ACC112 (cell line): ENCODE measurements at regions not wholly inside any gene's neighbourhood (a gene's known extent, or its start where the extent isn't known, plus 50 kb on each side); places are given as distances from the start of the nearest gene placed in this dataset.

Experiments
- H2AFZ ChIP-seq: fragments of 200-600 bp; sonication (generic); one replicate; pipeline ENCODE4 v1.6.0; 2017; ENCODE audit warnings: antibody characterized with exemption, low read length; ENCODE audit not compliant: unreplicated experiment
- H3K27ac ChIP-seq: fragments of 200-600 bp; sonication (generic); 2 replicates; pipeline ENCODE4 v1.5.1; 2014; ENCODE audit warnings: low read depth, mild to moderate bottlenecking, antibody characterized with exemption, low read length, moderate library complexity
- H3K27me3 ChIP-seq: fragments of 200-600 bp; sonication (generic); 2 replicates; pipeline ENCODE4 v1.6.1; 2014; ENCODE audit warnings: mild to moderate bottlenecking, antibody characterized with exemption, low read length, moderate library complexity, mixed read lengths; ENCODE audit not compliant: insufficient read depth
- H3K36me3 ChIP-seq: fragments of 200-600 bp; sonication (generic); 2 replicates; pipeline ENCODE4 v1.6.1; 2016; ENCODE audit warnings: mild to moderate bottlenecking, antibody characterized with exemption, low read length, moderate library complexity, mixed read lengths; ENCODE audit not compliant: insufficient read depth
- H3K4me1 ChIP-seq: fragments of 200-600 bp; sonication (generic); one replicate; pipeline ENCODE4 v1.6.1; 2016; ENCODE audit warnings: low read length, mixed read lengths; ENCODE audit not compliant: insufficient read depth, unreplicated experiment, control insufficient read depth
- H3K4me3 ChIP-seq: fragments of 200-600 bp; sonication (generic); 2 replicates; pipeline ENCODE4 v1.5.1; 2014; ENCODE audit warnings: mild to moderate bottlenecking, low read depth, low read length
- H3K79me2 ChIP-seq: fragments of 200-600 bp; sonication (generic); one replicate; pipeline ENCODE4 v1.6.0; 2016; ENCODE audit warnings: low read length; ENCODE audit not compliant: control insufficient read depth, unreplicated experiment, insufficient read depth

DNA sequence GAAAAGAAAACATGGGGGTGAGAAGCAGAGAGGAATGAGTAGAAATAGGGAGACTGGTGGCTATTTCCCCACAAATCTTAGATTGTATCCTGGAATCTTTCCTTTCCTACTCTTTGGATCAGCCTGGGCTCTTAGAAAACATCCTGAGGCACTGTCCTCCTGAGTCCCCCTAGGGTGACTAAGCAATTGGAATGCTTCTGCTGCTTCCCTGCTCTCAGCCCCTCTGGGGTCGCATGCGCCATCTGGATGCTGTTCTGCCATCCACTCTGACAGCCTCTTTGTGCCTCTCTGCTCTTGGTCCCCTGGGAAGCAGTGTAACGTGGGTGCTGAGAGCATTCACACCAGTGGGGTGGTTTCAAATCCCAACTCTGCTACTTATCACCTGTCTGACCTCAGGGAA is 443.0 kb downstream of the SIPA1L2 start:
- no peaks in the 10 kb centered on the region for H3K36me3 ChIP-seq
- H3K4me1 ChIP-seq: no peaks in the 10 kb centered on the region
- H3K4me3 ChIP-seq: no peak overlapping the region
- H2AFZ ChIP-seq: no peak overlapping the region
- no peaks in the 10 kb centered on the region for H3K27me3 ChIP-seq
- no peaks in the 10 kb centered on the region for H3K79me2 ChIP-seq
- H3K27ac ChIP-seq: no peak overlapping the region

GRCh38 chr1:232184561-232185530 is 445.1 kb downstream of the SIPA1L2 start:
- Histone ChIP-seq H3K79me2 (no peaks in the 10 kb centered on the region), H3K27me3 (0 out of 2 replicates have a peak, but pooled peaks cover 3% of the 10 kb centered on the region), H3K27ac (no peak overlapping the region), H2AFZ (no peak overlapping the region), H3K36me3 (no peaks in the 10 kb centered on the region), H3K4me3 (no peak overlapping the region), H3K4me1 (no peaks in the 10 kb centered on the region)

- Histone ChIP-seq H2AFZ (no peak overlapping the region), H3K27me3 (0 out of 2 replicates have a peak, but pooled peaks cover 3% of the 10 kb centered on the region)
Observed at GRCh38 chr1:232183802-232184201, 446.1 kb downstream of the SIPA1L2 start.

DNA sequence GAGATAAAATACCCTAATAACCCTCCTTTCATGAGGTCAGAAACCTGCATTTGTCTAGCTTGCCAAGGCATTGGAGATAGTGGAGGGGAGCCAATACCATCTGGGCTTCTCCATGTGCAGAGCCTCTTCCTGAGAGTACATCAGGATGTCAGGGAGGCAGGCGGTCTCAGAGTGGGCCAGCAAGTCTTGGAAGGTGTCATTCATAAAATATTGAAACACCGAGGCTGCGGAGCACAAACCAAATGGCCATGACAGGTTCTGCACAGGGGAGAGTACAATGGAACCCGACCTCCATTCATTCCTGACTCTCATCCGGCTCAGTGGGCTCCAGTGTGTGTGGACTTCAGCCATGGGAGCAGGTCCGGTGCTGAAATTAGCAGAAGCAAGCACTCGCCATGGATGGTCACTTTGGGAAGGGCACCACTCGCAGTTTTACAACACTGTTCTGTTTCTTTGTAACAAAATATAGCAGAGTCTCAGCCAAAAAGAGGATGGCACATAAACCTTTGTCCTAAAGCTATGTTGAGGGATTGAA is 446.6 kb downstream of the SIPA1L2 start:
- H3K79me2 ChIP-seq: no peaks in the 10 kb centered on the region
- no peaks in the 10 kb centered on the region for H3K4me1 ChIP-seq
- no peak overlapping the region for H3K4me3 ChIP-seq
- H3K36me3 ChIP-seq: no peaks in the 10 kb centered on the region
- no peak overlapping the region for H2AFZ ChIP-seq
- no peak overlapping the region for H3K27ac ChIP-seq
- H3K27me3 ChIP-seq: 0 out of 2 replicates have a peak, but pooled peaks cover 3% of the 10 kb centered on the region

More at GRCh38 chr1:232183802-232184201, 446.1 kb downstream of the SIPA1L2 start:
- Histone ChIP-seq H3K27ac (no peak overlapping the region), H3K4me1 (no peaks in the 10 kb centered on the region), H3K36me3 (no peaks in the 10 kb centered on the region), H3K79me2 (no peaks in the 10 kb centered on the region), H3K4me3 (no peak overlapping the region)

DNA sequence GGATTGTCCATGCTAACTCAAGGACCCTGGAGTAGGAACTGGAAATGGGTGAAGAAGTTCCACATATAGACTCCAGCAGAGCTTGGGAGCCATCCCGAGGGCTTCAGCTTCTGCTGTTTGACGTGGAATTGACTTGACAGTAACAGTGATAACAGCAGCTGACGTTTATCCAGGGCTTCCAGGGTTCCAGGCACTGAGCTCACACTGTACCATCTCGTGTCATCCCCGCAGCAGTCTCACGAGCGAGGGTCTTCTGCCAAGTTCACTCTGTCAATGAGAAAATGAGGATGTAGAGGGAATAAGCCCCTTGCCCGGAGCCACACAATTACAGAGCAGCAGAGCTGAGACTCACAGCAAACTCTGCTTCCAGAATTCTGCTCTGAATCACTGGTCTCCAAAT is 447.7 kb downstream of the SIPA1L2 start:
- Histone ChIP-seq H2AFZ (no peak overlapping the region), H3K4me1 (no peaks in the 10 kb centered on the region), H3K79me2 (no peaks in the 10 kb centered on the region), H3K27me3 (0 out of 2 replicates have a peak, but pooled peaks cover 3% of the 10 kb centered on the region), H3K27ac (no peak overlapping the region), H3K36me3 (no peaks in the 10 kb centered on the region), H3K4me3 (no peak overlapping the region)

DNA sequence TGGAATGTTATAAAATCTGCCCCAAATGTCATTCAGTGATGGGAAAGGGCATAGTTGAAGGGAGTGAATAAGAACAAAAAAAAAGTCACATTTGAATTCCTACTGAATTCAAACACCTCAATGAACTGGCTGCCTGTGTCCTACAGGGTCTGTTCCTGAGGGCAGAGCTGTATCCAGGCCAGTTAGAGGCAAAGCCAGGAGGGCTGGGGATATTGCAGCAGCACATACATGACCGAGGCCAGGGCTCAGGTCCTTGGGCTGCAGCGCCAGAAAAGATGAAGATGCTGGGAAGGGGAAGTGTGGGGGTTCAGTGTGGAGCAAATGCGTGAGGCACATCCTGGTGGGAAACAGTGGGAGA is 449.2 kb downstream of the SIPA1L2 start:
- H3K36me3 ChIP-seq: no peaks in the 10 kb centered on the region

GRCh38 chr1:232179896-232180778 is 449.8 kb downstream of the SIPA1L2 start:
- H3K27ac ChIP-seq: no peak overlapping the region
- no peak overlapping the region for H2AFZ ChIP-seq
- 0 out of 2 replicates have a peak, but pooled peaks cover 3% of the 10 kb centered on the region for H3K27me3 ChIP-seq
- H3K4me3 ChIP-seq: no peak overlapping the region
- no peaks in the 10 kb centered on the region for H3K79me2 ChIP-seq
- no peaks in the 10 kb centered on the region for H3K36me3 ChIP-seq
- H3K4me1 ChIP-seq: no peaks in the 10 kb centered on the region

More for the DNA sequence above, 449.2 kb downstream of the SIPA1L2 start:
- Histone ChIP-seq H2AFZ (no peak overlapping the region), H3K27ac (no peak overlapping the region), H3K4me1 (no peaks in the 10 kb centered on the region), H3K27me3 (0 out of 2 replicates have a peak, but pooled peaks cover 3% of the 10 kb centered on the region), H3K4me3 (no peak overlapping the region), H3K79me2 (no peaks in the 10 kb centered on the region)

- Histone ChIP-seq H3K79me2 (no peaks in the 10 kb centered on the region), H3K4me3 (no peak overlapping the region), H2AFZ (no peak overlapping the region), H3K4me1 (no peaks in the 10 kb centered on the region), H3K27ac (no peak overlapping the region), H3K36me3 (no peaks in the 10 kb centered on the region), H3K27me3 (0 out of 2 replicates have a peak, but pooled peaks cover 3% of the 10 kb centered on the region)
Observed at GRCh38 chr1:232178191-232178590, 451.7 kb downstream of the SIPA1L2 start.

GRCh38 chr1:232177438-232177837 is 452.5 kb downstream of the SIPA1L2 start:
- Histone ChIP-seq H3K4me3 (no peak overlapping the region), H2AFZ (no peak overlapping the region), H3K36me3 (no peaks in the 10 kb centered on the region), H3K79me2 (no peaks in the 10 kb centered on the region), H3K4me1 (no peaks in the 10 kb centered on the region), H3K27me3 (0 out of 2 replicates have a peak, but pooled peaks cover 3% of the 10 kb centered on the region), H3K27ac (no peak overlapping the region)

- Histone ChIP-seq H3K4me1 (no peaks in the 10 kb centered on the region), H3K36me3 (no peaks in the 10 kb centered on the region), H2AFZ (no peak overlapping the region), H3K27me3 (0 out of 2 replicates have a peak, but pooled peaks cover 1% of the 10 kb centered on the region), H3K27ac (no peak overlapping the region), H3K4me3 (no peak overlapping the region), H3K79me2 (no peaks in the 10 kb centered on the region)
Observed at GRCh38 chr1:232176222-232176621, 453.7 kb downstream of the SIPA1L2 start.
